ENCODE measurements at regions not wholly inside any gene's neighbourhood (a gene's known extent, or its start where the extent isn't known, plus 50 kb on each side); places are given as distances from the start of the nearest gene placed in this dataset.

GRCh38 chr6:168934660-168935627, 318.7 kb downstream of the THBS2 start:
- no peak for TF ChIP-seq CTCF (IDR thresholded peaks at IDR 0.05)
- no peak for TF ChIP-seq EZH2 (IDR thresholded peaks at IDR 0.05)
